Adrenal gland (tissue), 5 donors: ENCODE measurements at regions not wholly inside any gene's neighbourhood (a gene's known extent, or its start where the extent isn't known, plus 50 kb on each side); places are given as distances from the start of the nearest gene placed in this dataset.

Experiments used
- POLR2A ChIP-seq, 2 donors: fragments of 450-650 bp; IDR thresholded peaks; one replicate each; pipeline ENCODE4 v1.6.1; 2017; ENCODE audit warnings: antibody characterized with exemption in 2 of 2, mild to moderate bottlenecking in 2 of 2, moderate library complexity in 1 of 2
- TF ChIP-seq, protein P1 (sequence below), 6 experiments: fragments of 450-650 bp in 4 of 6; fragments of 200-600 bp in 2 of 6; sonication (generic) in 1 of 6; IDR thresholded peaks; 1 replicate in 5 of 6; 2 replicates in 1 of 6; pipeline versions ENCODE4 v1.5.1 to v1.8.0; 2016 to 2021; ENCODE audit warnings: antibody characterized with exemption in 6 of 6, mild to moderate bottlenecking in 2 of 6, moderate library complexity in 1 of 6
- donor health status: DM: no; HTN: no; CAD: no.

DNA sequence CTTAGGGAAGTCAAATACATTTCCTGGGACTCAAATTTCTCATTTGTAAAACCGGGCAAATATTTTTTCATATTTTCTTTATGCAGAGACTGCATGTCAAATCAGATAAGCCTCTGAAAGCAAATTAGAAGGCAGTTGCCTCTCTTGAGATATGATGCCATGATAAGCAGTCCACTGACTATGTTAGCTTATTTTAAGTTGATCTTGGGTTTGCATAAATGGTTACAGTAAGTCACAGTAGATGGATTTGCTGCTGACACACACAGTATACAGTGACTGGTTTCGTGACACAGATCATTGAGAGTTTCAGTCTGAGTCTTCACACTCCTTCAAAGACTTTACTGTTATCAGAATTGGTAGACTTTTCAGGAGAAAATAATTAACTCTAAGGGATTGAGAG is 927.6 kb upstream of the CDH8 start:
- no peak for TF ChIP-seq POLR2A (IDR thresholded peaks at IDR 0.05)
- TF ChIP-seq, protein P1, sequence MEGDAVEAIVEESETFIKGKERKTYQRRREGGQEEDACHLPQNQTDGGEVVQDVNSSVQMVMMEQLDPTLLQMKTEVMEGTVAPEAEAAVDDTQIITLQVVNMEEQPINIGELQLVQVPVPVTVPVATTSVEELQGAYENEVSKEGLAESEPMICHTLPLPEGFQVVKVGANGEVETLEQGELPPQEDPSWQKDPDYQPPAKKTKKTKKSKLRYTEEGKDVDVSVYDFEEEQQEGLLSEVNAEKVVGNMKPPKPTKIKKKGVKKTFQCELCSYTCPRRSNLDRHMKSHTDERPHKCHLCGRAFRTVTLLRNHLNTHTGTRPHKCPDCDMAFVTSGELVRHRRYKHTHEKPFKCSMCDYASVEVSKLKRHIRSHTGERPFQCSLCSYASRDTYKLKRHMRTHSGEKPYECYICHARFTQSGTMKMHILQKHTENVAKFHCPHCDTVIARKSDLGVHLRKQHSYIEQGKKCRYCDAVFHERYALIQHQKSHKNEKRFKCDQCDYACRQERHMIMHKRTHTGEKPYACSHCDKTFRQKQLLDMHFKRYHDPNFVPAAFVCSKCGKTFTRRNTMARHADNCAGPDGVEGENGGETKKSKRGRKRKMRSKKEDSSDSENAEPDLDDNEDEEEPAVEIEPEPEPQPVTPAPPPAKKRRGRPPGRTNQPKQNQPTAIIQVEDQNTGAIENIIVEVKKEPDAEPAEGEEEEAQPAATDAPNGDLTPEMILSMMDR (IDR thresholded peaks at IDR 0.05) = no peak
